Activated T-cell treated with anti-CD3 and anti-CD28 coated beads, Interleukin-2, amount 50 U/mL, for 72 hours (primary cell): ENCODE measurements at regions not wholly inside any gene's neighbourhood (a gene's known extent, or its start where the extent isn't known, plus 50 kb on each side); places are given as distances from the start of the nearest gene placed in this dataset.

ENCODE experiments used
- ATAC-seq, 2 donors: fragments of 150-1000 bp; cut with Tn5 transposase; replicated peaks in 1 of 2; 2 replicates each; pipeline ENCODE4 v1.10.0; 2021; ENCODE audit warnings: moderate library complexity in 2 of 2, mild to moderate bottlenecking in 1 of 2
- DNase-seq, 2 donors: peaks; one replicate each; pipeline ENCODE4 v3.0.0; 2021 to 2022; ENCODE audit warnings: mixed read lengths in 1 of 2
- H3K27ac Mint-ChIP-seq: one replicate; pipeline ENCODE4 v1.8.0; 2022; ENCODE audit warnings: mild to moderate bottlenecking, moderate library complexity, mixed read lengths
- H3K27me3 Mint-ChIP-seq: one replicate; pipeline ENCODE4 v1.8.0; 2022; ENCODE audit warnings: low read depth, mixed read lengths
- H3K36me3 Mint-ChIP-seq, 2 donors: one replicate each; pipeline ENCODE4 v1.8.0; 2022; ENCODE audit warnings: mixed read lengths in 2 of 2, mild to moderate bottlenecking in 1 of 2; ENCODE audit not compliant: insufficient read depth in 2 of 2
- H3K4me1 Mint-ChIP-seq: one replicate; pipeline ENCODE4 v1.8.0; 2022; ENCODE audit warnings: low read depth, mixed read lengths
- H3K4me3 Mint-ChIP-seq, 2 donors: one replicate each; pipeline ENCODE4 v1.8.0; 2022; ENCODE audit warnings: mild to moderate bottlenecking in 2 of 2, mixed read lengths in 2 of 2, moderate library complexity in 2 of 2
- H3K9me3 Mint-ChIP-seq, 2 donors: one replicate each; pipeline ENCODE4 v1.8.0; 2022; ENCODE audit warnings: mixed read lengths in 2 of 2

DNA sequence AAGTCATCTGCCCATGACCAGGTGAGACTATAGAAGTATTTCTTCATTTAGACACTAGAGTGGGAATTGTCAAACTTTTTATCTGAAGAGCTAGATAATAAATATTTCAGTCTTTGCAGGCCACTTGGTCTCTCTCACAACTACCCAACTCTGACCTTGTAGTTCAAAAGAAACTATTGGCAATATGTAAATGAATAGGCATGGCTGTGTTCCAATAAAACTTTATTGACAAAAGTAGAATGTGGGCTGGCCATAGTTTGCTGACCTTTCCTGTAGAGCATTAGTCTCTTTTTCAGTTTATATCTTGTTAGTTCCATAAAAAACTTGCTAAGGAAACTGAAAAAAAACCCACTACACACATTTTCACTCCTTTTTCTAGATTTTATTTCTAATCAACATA, 535.5 kb downstream of the PRR16 start:
- H3K4me1 Mint-ChIP-seq = no peaks in the 10 kb centered on the region
- no peaks in the 10 kb centered on the region for H3K36me3 Mint-ChIP-seq
- no peaks in the 10 kb centered on the region for H3K27me3 Mint-ChIP-seq
- no peak for DNase-seq
- no peak overlapping the region for H3K4me3 Mint-ChIP-seq
- no peak overlapping the region for H3K27ac Mint-ChIP-seq
- ATAC-seq = no peak
- H3K9me3 Mint-ChIP-seq = peaks cover 0 to 3% of the 10 kb centered on the region in 2 donors

- H3K4me1 Mint-ChIP-seq = no peaks in the 10 kb centered on the region
- no peak overlapping the region for H3K4me3 Mint-ChIP-seq
- no peaks in the 10 kb centered on the region for H3K27me3 Mint-ChIP-seq
- H3K9me3 Mint-ChIP-seq = peaks cover 0 to 2% of the 10 kb centered on the region in 2 donors
- H3K36me3 Mint-ChIP-seq = no peaks in the 10 kb centered on the region
- no peak for DNase-seq
- ATAC-seq = no peak
- no peak overlapping the region for H3K27ac Mint-ChIP-seq
Observed at GRCh38 chr5:121006217-121006616, 542.1 kb downstream of the PRR16 start.

DNA sequence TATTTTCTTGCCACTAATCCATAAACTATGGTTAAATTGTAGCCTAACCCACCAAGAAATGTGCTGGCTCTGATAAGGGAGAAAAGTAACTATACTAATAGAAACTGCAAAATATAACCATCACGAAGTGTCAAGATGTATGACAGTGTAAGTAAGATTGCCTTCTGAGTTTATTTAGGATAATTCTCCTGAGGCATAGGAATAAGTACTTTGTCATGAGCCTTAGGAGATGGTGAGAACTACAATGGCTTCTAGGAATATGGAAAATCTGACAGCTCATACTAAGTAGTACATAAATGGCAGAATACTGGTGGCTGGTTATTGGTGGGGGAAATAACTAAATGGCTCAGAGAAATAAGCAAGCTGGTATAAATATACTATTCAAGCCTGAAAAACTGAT, 543.9 kb downstream of the PRR16 start:
- no peaks in the 10 kb centered on the region for H3K36me3 Mint-ChIP-seq
- H3K4me3 Mint-ChIP-seq = no peak overlapping the region
- no peak overlapping the region for H3K27ac Mint-ChIP-seq
- H3K9me3 Mint-ChIP-seq = peaks cover 0 to 2% of the 10 kb centered on the region in 2 donors
- DNase-seq (no peak), ATAC-seq (no peak)
- no peaks in the 10 kb centered on the region for H3K4me1 Mint-ChIP-seq
- H3K27me3 Mint-ChIP-seq = no peaks in the 10 kb centered on the region

DNA sequence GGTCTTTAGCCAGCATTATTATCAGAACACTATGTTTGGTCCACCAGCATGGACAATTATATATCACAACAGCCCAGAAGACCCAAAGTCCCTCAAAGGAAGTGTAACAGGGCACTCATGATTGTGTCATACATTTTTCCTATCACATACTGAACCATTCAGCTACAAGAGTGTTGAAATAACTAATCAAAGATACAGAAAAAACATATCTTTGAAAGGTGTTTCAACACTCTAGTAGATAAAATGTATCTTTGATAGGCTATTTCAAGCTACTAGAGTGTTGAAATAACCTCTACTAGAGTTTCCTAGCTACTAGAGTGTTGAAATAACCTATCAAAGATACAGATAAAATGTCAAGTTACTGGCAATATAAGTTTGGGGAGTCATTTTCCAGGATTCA, 545.0 kb downstream of the PRR16 start:
- H3K4me3 Mint-ChIP-seq = no peak overlapping the region
- no peak for DNase-seq
- H3K36me3 Mint-ChIP-seq = no peaks in the 10 kb centered on the region
- ATAC-seq = no peak
- no peaks in the 10 kb centered on the region for H3K4me1 Mint-ChIP-seq
- H3K9me3 Mint-ChIP-seq = peaks cover 0 to 2% of the 10 kb centered on the region in 2 donors
- no peaks in the 10 kb centered on the region for H3K27me3 Mint-ChIP-seq
- H3K27ac Mint-ChIP-seq = no peak overlapping the region

DNA sequence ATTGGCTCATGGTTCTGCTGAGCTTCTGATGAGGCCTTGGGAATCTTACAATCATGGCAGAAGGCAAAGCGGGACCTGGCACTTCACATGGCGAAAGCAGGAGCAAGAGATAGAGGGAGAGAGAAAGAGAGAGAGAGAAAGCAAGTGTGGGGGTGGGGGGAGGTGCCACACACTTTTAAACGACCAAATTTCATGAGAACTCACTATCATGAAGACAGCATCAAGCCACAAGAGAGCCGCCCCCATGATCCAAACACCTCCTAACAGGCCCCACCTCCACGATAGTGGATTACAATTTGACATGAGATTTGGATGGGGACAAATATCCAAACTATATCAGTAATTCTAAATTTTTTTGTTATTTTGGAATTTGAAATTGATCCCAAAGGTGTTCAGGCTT, 553.9 kb downstream of the PRR16 start:
- Mint-ChIP-seq H3K4me3 (no peak overlapping the region), H3K36me3 (no peaks in the 10 kb centered on the region), H3K27ac (no peak overlapping the region), H3K4me1 (no peaks in the 10 kb centered on the region), H3K27me3 (no peaks in the 10 kb centered on the region), H3K9me3 (peaks cover 3 to 4% of the 10 kb centered on the region in 2 donors)
- DNase-seq (no peak), ATAC-seq (no peak)

DNA sequence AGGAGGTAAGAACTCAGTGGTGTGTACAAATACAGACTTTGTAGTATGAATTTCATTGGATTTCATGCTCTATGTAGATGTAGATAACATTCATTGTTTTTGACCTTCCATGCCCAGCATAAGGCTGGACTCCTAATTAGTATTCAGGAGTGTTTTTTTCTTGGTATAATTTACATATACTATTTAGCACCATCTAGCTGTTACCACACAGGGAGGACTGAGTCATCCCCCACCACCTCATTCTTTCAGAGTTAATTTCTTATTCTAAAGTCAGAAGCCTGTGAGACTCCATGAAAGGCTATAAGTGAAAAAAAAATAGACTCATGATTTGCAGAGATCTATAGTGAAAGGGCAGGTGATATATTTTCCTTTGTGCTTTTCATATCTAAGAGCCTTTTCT, 555.0 kb downstream of the PRR16 start:
- no peak for ATAC-seq

GRCh38 chr5:121019734-121020133, 555.6 kb downstream of the PRR16 start:
- ATAC-seq = no peak
- H3K36me3 Mint-ChIP-seq = no peaks in the 10 kb centered on the region
- no peaks in the 10 kb centered on the region for H3K27me3 Mint-ChIP-seq

More for the DNA sequence above, 555.0 kb downstream of the PRR16 start:
- Mint-ChIP-seq H3K27ac (no peak overlapping the region), H3K9me3 (peaks cover 3 to 5% of the 10 kb centered on the region in 2 donors), H3K4me1 (no peaks in the 10 kb centered on the region), H3K27me3 (no peaks in the 10 kb centered on the region), H3K36me3 (no peaks in the 10 kb centered on the region), H3K4me3 (no peak overlapping the region)
- DNase-seq = no peak

DNA sequence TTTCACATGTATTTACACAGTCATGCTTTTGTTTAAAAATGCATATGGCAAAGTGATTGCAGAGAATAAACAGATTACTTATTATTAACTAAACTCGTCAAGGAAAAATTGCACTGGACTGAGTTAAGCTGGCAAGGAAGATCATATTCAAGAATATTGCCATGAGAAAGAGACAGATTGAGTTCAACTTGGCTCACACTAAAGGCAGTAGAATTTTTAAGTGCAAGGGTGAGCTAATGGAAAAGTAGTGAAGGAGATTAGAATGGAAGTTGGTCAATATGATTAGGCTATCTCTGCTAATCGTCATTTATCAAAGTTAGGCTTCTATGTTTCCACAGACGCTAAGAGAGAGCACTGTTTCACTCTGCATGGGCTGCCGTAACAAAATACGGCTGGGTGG, 557.6 kb downstream of the PRR16 start:
- DNase-seq (no peak), ATAC-seq (no peak)
- no peak overlapping the region for H3K27ac Mint-ChIP-seq
- no peaks in the 10 kb centered on the region for H3K36me3 Mint-ChIP-seq
- no peak overlapping the region for H3K4me3 Mint-ChIP-seq
- peaks cover 3 to 4% of the 10 kb centered on the region in 2 donors for H3K9me3 Mint-ChIP-seq
- H3K27me3 Mint-ChIP-seq = no peaks in the 10 kb centered on the region
- H3K4me1 Mint-ChIP-seq = no peaks in the 10 kb centered on the region

More at GRCh38 chr5:121019734-121020133, 555.6 kb downstream of the PRR16 start:
- Mint-ChIP-seq H3K4me1 (no peaks in the 10 kb centered on the region), H3K27ac (no peak overlapping the region), H3K4me3 (no peak overlapping the region), H3K9me3 (peaks cover 3 to 5% of the 10 kb centered on the region in 2 donors)
- DNase-seq = no peak

- Mint-ChIP-seq H3K27ac (no peak overlapping the region), H3K4me3 (no peak overlapping the region), H3K27me3 (no peaks in the 10 kb centered on the region), H3K4me1 (no peaks in the 10 kb centered on the region), H3K36me3 (no peaks in the 10 kb centered on the region), H3K9me3 (peaks cover 2 to 4% of the 10 kb centered on the region in 2 donors)
- DNase-seq (no peak), ATAC-seq (no peak)
Observed at GRCh38 chr5:121024416-121025311, 560.6 kb downstream of the PRR16 start.

- Mint-ChIP-seq H3K27me3 (no peaks in the 10 kb centered on the region), H3K4me3 (no peak overlapping the region), H3K27ac (no peak overlapping the region), H3K36me3 (no peaks in the 10 kb centered on the region), H3K9me3 (peaks cover 2 to 4% of the 10 kb centered on the region in 2 donors), H3K4me1 (no peaks in the 10 kb centered on the region)
- no peak for ATAC-seq
- no peak for DNase-seq
Observed at GRCh38 chr5:121025671-121026070, 561.6 kb downstream of the PRR16 start.

GRCh38 chr5:121027636-121028035, 563.5 kb downstream of the PRR16 start:
- H3K27ac Mint-ChIP-seq = no peak overlapping the region
- H3K36me3 Mint-ChIP-seq = no peaks in the 10 kb centered on the region
- DNase-seq (no peak), ATAC-seq (no peak)
- no peaks in the 10 kb centered on the region for H3K27me3 Mint-ChIP-seq
- no peaks in the 10 kb centered on the region for H3K4me1 Mint-ChIP-seq
- no peak overlapping the region for H3K4me3 Mint-ChIP-seq
- peaks cover 0 to 4% of the 10 kb centered on the region in 2 donors for H3K9me3 Mint-ChIP-seq

GRCh38 chr5:121029536-121030245, 565.6 kb downstream of the PRR16 start:
- Mint-ChIP-seq H3K27me3 (no peaks in the 10 kb centered on the region), H3K4me3 (no peak overlapping the region), H3K9me3 (no peaks in the 10 kb centered on the region), H3K4me1 (no peaks in the 10 kb centered on the region), H3K27ac (no peak overlapping the region), H3K36me3 (no peaks in the 10 kb centered on the region)
- ATAC-seq (no peak), DNase-seq (no peak)

DNA sequence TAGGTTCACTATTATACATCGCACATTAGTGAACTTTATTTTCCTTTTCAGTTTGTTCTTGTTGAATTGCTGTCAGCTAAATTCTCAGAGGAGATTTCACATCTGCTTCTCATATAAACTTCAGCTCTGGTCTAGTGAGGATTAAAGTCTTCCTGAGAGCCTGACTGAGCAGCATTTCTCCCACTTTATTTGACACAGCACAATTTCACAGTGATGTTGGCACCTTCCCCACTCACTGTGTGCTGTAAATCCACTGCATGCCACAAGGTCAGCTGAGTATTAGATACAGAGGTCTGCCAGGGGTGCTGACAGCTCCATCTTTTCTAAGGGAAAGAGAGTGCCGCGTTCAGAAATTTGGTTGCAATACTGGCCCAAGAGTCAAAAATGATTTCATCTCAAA, 567.4 kb downstream of the PRR16 start:
- no peaks in the 10 kb centered on the region for H3K9me3 Mint-ChIP-seq
- ATAC-seq (no peak), DNase-seq (no peak)
- no peaks in the 10 kb centered on the region for H3K36me3 Mint-ChIP-seq
- H3K27me3 Mint-ChIP-seq = no peaks in the 10 kb centered on the region
- H3K27ac Mint-ChIP-seq = no peak overlapping the region
- H3K4me3 Mint-ChIP-seq = no peak overlapping the region
- H3K4me1 Mint-ChIP-seq = no peaks in the 10 kb centered on the region
